Right lung (tissue), 2 donors: ENCODE measurements at regions not wholly inside any gene's neighbourhood (a gene's known extent, or its start where the extent isn't known, plus 50 kb on each side); places are given as distances from the start of the nearest gene placed in this dataset.

Source experiments
- DNase-seq, 2 donors: peaks; one replicate each; pipeline ENCODE4 v3.0.0-alpha.2; 2013

GRCh38 chr1:37128091-37128490, 93.8 kb upstream of the GRIK3 start:
- no peak for DNase-seq

- no peak for DNase-seq
These were observed 96.1 kb upstream of the GRIK3 start for GRCh38 chr1:37130221-37130948.

GRCh38 chr1:37131281-37131680, 97.0 kb upstream of the GRIK3 start:
- no peak for DNase-seq

- DNase-seq: no peak
These were observed 99.2 kb upstream of the GRIK3 start for GRCh38 chr1:37133276-37134145.

GRCh38 chr1:37134599-37134998, 100.3 kb upstream of the GRIK3 start:
- DNase-seq: no peak

- no peak for DNase-seq
These were observed 100.7 kb upstream of the GRIK3 start for GRCh38 chr1:37135032-37135431.

GRCh38 chr1:37137014-37137413, 102.7 kb upstream of the GRIK3 start:
- no peak for DNase-seq

GRCh38 chr1:37137601-37138000, 103.3 kb upstream of the GRIK3 start:
- no peak for DNase-seq

- DNase-seq: no peak
These were observed 109.5 kb upstream of the GRIK3 start for GRCh38 chr1:37143800-37144199.

- DNase-seq: no peak
These were observed 111.8 kb upstream of the GRIK3 start for GRCh38 chr1:37146071-37146470.

- no peak for DNase-seq
These were observed 113.1 kb upstream of the GRIK3 start for GRCh38 chr1:37147392-37147831.

- DNase-seq: no peak
These were observed 113.6 kb upstream of the GRIK3 start for GRCh38 chr1:37147906-37148305.

GRCh38 chr1:37148663-37149062, 114.3 kb upstream of the GRIK3 start:
- DNase-seq: no peak

GRCh38 chr1:37149296-37149695, 115.0 kb upstream of the GRIK3 start:
- DNase-seq: no peak

- no peak for DNase-seq
These were observed 116.7 kb upstream of the GRIK3 start for GRCh38 chr1:37150986-37151385.

- no peak for DNase-seq
These were observed 117.5 kb upstream of the GRIK3 start for GRCh38 chr1:37151789-37152188.

GRCh38 chr1:37152491-37152890, 118.2 kb upstream of the GRIK3 start:
- DNase-seq: no peak

- no peak for DNase-seq
These were observed 119.1 kb upstream of the GRIK3 start for GRCh38 chr1:37153116-37154100.

GRCh38 chr1:37156646-37157045, 122.3 kb upstream of the GRIK3 start:
- DNase-seq: no peak

- DNase-seq: no peak
These were observed 123.3 kb upstream of the GRIK3 start for GRCh38 chr1:37157634-37158033.

- no peak for DNase-seq
These were observed 123.9 kb upstream of the GRIK3 start for GRCh38 chr1:37158113-37158749.
